ENCODE measurements at regions not wholly inside any gene's neighbourhood (a gene's known extent, or its start where the extent isn't known, plus 50 kb on each side); places are given as distances from the start of the nearest gene placed in this dataset.

GRCh38 chr2:4358837-4359236 is 655.5 kb downstream of the DCDC2C start:
- TF ChIP-seq REST (IDR thresholded peaks at IDR 0.05; ENCODE audit: insufficient read depth in 1 of 2, low read depth in 2 of 2, low read length in 2 of 2) = no peak
- TF ChIP-seq POLR2AphosphoS5 (IDR thresholded peaks at IDR 0.05; ENCODE audit: low read depth, low read length) = no peak
